NCI-H1694 treated with DMSO at 0.1 percent for 48 hours (cell line): ENCODE measurements at regions not wholly inside any gene's neighbourhood (a gene's known extent, or its start where the extent isn't known, plus 50 kb on each side); places are given as distances from the start of the nearest gene placed in this dataset.
"Not testable (repeated sequence)": the region's sequence is repeated elsewhere in the genome, so short reads cannot be mapped to it uniquely, and the experiment has no call there.

Source experiments
- DNase-seq: peaks from one replicate; lab custom pipeline; 2025; lab: John Stamatoyannopoulos, UW

DNA sequence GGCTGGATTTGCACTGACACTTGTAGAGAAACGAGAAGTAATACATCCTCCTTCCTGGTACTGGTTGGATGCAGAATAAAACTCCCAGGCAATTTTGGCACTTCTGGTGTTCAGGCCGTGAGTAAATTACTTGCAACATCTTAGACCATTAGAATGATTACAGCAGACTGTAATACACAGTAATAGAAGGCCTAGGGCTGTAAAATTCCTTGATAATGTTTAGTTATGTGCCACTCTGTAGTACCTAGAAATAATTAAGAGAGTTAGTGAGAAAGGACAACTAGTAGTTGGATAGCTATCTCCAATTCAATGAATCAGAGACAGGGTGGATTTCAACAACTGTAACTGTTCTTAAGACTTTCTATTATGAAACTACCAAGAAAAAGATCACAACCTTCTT lies 356.3 kb upstream of the SETBP1 start:
- DNase-seq: no peak

DNA sequence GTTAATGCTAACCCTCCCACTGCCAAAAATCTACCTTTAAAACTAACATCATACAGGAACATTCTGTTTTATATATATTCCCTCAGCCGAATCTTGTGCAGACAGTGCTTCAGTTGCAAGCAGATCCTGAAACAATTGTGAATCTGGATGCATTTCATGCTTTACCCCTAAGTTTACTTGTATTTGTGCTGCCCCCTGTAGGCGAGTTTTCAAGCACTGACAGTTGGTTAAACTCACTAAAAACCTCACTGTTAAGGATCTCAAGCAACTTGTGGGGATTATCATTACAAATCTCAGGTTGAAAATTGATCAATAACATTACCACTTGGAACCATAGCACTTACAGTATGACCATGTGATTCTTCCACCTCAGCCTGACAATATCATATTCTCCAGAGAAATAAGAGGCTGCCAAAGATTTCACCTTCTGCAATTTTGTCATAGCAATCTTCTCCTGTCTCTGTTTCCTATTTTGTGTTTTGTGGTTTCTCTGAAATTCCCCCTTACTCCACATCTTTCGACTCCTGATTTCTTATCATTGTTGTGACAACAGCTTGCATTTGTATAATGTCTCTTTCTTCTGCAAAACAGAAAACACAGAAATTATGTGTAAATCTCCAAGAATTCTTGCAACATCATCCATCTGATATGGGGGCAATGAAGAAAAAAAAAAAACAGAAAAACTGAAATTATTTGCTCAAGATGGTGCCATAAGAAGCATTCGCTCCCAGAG lies 354.6 kb upstream of the SETBP1 start:
- peak; percentile 24 for DNase-seq

- no peak for DNase-seq
These were observed 348.8 kb upstream of the SETBP1 start for GRCh38 chr18:44331656-44332570.

DNA sequence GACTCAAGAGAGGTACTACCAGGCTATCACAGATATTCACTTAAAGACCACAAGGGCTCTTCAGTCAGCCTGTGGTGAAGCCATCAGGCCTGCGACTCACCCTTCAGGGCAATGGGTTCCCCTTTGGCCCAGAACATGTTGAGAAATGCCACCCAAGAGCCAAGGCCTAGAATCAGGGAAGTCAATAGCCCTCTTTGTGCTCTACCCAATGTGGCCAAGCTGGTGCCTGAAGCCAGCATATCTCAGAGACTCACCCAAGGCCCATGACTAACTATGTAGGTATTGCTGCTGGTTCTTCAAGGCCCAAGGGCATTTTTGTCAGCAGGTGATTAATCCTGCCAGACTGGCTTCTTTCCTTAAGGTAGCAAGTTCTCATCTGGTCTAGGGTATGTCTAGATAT lies 338.9 kb upstream of the SETBP1 start:
- DNase-seq: no peak

GRCh38 chr18:44342162-44342561 lies 338.5 kb upstream of the SETBP1 start:
- no peak for DNase-seq

- DNase-seq: no peak
These were observed 337.7 kb upstream of the SETBP1 start for GRCh38 chr18:44342946-44343345.

- DNase-seq: no peak
These were observed 337.1 kb upstream of the SETBP1 start for GRCh38 chr18:44343570-44343969.

- no peak for DNase-seq
These were observed 324.0 kb upstream of the SETBP1 start for GRCh38 chr18:44356566-44357157.

DNA sequence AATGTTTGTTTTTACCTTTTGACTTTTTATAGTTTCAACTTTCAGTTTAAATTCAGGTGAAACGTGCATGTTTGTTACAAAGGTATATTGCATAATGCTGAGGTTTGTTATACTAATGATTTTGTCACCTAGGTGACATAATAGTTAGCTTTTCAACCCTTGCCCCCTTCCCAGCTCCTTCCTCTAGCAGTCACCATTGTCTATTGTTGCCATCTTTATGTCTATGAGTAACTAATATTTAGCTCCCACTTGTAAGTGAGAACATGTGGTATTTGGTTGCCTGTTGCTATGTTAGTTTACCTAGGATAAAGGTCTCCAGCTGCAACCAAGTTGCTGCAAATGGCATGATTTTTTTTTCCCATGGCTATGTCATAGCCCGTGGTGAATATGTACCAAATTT lies 322.3 kb upstream of the SETBP1 start:
- no peak for DNase-seq

DNA sequence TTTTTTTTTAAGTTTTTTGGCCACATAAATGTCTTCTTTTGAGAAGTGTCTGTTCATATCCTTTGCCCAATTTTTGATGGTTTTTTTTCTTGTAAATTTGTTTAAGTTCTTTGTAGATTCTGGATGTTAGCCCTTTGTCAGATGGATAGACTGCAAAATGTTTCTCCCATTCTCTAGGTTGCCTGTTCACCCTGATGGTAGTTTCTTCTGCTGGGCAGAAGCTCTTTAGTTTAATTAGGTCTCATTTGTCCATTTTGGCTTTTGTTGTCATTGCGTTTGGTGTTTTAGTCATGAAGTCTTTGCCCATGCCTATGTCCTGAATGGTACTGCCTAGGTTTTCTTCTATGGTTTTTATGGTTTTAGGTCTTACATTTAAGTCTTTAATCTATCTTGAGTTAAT lies 320.9 kb upstream of the SETBP1 start:
- DNase-seq: not testable (repeated sequence)

DNA sequence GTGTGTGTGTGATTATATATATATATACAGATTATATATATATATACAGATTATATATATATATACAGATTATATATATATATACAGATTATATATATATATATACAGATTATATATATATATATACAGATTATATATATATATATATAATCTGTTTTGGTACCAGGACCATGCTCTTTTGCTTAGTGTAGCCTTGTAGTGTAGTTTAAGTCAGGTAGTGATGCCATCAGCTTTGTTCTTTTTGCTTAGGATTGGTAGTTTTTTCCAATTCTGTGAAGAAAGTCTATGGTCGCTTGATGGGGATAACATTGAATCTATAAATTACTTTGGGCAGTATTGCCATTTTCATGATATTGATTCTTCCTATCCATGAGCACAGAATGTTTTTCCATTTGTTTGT lies 318.5 kb upstream of the SETBP1 start:
- DNase-seq: not testable (repeated sequence)

DNA sequence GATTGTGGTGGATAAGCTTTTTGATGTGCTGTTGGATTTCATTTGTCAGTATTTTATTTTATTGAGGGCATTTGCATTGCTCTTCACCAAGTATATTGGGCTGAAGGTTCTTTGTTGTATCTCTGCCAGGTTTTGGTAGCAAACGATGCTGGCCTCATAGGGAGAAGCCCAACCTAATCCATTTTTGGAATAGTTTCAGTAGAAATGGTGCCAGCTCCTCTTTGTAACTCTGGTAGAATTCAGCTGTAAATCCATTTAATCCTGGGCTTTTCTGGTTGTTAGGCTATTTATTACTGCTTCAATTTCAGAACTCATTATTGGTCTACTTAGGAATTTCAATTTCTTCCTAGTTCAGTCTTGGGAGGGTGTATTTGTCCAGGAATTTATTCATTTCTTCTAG lies 309.8 kb upstream of the SETBP1 start:
- DNase-seq: no peak

DNA sequence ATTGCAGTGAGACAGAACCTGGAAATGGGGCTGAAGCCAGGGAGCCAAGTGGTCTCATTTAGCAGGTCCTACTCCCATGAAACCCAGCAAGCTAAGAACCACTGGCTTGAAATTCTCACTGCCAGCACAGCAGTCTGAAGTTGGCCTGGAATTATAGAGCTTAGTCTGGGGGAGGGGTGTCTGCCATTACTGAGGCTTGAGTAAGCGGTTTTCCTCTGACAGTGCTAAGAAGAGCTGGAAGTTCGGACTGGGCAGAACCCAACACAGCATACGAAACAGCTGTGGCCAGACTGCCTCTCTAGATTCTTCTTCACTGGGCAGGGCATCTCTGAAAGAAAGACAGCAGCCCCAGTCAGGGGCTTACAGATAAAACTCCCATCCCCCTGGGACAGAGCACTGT lies 305.7 kb upstream of the SETBP1 start:
- no peak for DNase-seq

DNA sequence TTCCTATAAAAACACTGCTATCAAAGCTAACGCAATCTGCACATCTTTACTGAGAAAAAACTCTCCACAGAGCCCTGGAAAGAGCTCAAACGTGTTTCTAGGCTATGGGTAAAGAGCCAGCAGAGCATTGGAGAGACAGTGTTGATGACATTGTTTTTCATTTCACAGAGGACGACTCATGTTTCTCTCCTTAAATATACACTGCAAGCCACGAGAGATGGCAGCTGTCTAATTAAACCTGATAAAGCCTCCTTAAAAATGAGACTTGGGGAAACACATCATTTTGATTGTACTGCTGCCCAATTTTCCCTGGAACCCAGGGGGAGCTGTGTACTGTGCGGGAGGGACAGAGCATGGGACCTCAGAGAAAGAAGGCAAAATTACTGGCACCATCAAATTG lies 294.3 kb upstream of the SETBP1 start:
- DNase-seq: no peak

DNA sequence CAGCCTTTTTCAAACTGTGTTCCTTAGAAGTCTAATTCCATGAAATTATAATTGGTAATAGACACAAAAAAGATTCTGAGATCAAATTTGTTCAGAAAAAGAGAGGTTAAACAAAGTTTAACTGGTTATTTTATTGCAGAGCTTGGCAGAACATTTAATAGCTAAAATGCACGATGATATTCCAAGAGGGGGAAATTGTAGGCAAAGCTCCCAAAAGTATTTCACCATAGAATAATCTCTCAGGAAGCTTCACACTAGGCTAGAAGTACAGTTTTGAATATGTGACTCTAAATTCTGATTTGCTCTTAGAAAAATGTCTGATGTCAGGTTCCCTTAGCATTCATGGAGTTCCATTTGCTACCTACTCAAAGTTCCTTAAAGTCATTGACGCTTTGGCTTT lies 292.4 kb upstream of the SETBP1 start:
- no peak for DNase-seq

DNA sequence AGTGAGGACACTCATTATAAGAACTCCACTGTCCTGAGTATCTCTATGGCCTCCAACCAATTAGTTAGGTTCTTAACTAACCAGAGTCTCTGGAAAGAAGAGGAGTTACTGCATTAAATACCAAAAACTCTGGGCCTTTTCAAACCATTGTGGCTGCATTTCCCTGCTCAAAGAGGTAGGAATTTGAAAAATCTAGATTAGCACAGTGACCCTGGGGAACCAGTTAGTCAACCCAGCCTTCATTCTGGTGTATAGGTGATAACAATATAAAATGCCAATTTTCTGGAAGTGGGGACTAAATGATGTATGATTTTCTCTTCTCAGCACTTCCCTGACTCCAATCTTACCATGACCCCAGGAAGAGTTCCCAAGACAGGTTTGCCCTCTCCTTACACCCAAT lies 287.8 kb upstream of the SETBP1 start:
- no peak for DNase-seq

DNA sequence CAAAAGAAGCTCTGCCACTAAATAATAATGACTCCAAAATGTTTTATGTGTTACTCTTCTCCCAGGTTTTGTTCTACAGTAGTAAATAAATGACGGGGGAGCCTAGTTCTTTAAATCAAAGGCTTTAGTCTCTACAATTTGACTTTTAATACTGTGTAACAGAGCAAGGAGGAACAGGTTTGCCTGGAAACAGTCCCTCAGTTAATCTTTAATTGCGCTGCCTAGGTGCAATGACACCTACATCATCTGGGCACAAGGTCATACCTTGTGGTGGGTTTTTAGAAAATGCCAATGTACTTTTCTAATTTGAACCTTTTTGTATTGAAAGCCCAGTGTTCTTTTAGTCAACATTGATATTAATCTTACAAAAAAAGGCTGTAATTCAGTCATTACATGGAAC lies 287.3 kb upstream of the SETBP1 start:
- DNase-seq: no peak

GRCh38 chr18:44396550-44396949 lies 284.1 kb upstream of the SETBP1 start:
- no peak for DNase-seq

GRCh38 chr18:44409071-44409470 lies 271.6 kb upstream of the SETBP1 start:
- no peak for DNase-seq

- no peak for DNase-seq
These were observed 271.2 kb upstream of the SETBP1 start for GRCh38 chr18:44409515-44409914.

- no peak for DNase-seq
These were observed 269.9 kb upstream of the SETBP1 start for GRCh38 chr18:44410740-44411139.

GRCh38 chr18:44411262-44411905 lies 269.3 kb upstream of the SETBP1 start:
- no peak for DNase-seq
